SIG-M5 (cell line): ENCODE measurements at regions not wholly inside any gene's neighbourhood (a gene's known extent, or its start where the extent isn't known, plus 50 kb on each side); places are given as distances from the start of the nearest gene placed in this dataset.
"Not testable (repeated sequence)": the region's sequence is repeated elsewhere in the genome, so short reads cannot be mapped to it uniquely, and the experiment has no call there.

ENCODE experiments used
- DNase-seq: peaks from one replicate; lab custom pipeline; 2025; lab: John Stamatoyannopoulos, UW

DNA sequence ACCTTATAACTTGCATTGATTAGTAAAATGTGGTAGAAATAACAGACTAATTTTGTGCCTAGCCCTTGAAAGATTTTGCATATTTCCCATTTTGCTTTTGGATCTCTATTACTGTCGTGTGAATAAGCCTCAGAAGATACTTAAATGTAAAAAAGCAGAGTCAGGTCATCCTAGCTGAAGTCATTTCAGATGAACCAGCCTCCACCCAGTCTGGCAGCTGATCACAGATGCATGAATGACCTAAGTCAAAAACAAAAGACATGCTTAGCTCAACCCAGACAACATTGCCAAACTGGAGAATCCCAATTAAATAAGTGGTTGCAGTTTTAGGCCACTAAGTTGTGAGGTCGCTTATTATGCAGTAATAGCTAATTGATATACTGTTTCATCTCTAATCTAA is 349.9 kb downstream of the C12orf50 start:
- DNase-seq, result no peak

DNA sequence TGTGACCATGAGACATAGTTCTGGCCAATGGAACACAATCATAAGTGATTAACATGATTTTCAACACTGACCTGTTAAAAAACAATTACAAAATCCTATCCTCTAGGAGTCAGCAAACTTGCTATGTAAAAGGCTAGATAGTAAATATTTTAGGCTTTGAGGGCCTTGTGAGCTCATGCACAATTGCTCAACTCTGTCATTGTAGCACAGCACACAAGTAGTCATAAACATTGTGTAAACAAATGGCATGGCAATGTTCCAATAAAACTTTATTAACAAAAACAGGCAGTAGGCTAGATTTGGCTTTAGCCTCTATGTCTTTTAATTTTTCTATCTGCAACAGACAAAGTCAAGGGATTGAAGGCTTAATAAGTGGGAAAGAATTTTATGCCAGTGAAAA is 350.7 kb downstream of the C12orf50 start:
- DNase-seq, result no peak

DNA sequence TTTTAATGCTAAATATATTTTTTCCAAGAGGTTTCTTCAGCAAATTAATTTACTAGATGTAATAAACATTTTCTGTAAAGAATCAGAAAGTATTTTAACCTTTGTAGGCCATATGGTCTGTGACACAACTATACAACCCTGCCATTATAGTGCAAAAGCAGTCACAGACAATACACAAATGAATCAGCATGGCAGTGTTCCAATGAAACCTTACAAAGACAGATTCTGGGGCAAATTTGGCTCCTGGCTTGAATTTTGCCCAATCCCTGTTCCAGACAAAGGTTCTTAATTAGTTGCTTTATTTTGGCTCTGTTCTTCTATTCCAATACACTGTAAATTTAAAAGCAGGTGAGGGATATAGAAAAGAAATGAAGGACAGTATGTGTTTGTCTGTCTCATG is 352.5 kb downstream of the C12orf50 start:
- DNase-seq, result no peak

DNA sequence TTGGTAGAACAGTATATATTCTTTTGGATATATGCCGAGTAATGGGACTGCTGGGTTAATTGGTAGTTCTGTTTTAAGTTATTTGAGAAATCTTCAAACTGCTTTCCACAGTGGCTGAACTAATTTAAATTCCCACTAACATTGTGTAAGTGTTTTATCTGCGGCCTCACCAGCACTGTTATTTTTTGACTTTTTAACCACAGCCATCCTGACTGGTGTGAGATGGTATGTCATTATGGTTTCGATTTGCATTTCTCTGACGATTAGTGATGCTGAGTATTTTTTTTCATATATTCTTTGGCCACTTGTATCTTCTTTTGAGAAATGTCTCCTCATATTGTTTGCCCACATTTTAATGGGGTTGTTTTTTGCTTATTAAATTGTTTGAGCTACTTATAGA is 357.4 kb downstream of the C12orf50 start:
- DNase-seq, result no peak

GRCh38 chr12:87670448-87670847 is 358.8 kb downstream of the C12orf50 start:
- no peak for DNase-seq

GRCh38 chr12:87667378-87667777 is 361.8 kb downstream of the C12orf50 start:
- DNase-seq, result no peak

GRCh38 chr12:87661786-87662377 is 367.3 kb downstream of the C12orf50 start:
- DNase-seq, result no peak

- DNase-seq, result no peak
Measured at GRCh38 chr12:87660987-87661774, 368.0 kb downstream of the C12orf50 start.

DNA sequence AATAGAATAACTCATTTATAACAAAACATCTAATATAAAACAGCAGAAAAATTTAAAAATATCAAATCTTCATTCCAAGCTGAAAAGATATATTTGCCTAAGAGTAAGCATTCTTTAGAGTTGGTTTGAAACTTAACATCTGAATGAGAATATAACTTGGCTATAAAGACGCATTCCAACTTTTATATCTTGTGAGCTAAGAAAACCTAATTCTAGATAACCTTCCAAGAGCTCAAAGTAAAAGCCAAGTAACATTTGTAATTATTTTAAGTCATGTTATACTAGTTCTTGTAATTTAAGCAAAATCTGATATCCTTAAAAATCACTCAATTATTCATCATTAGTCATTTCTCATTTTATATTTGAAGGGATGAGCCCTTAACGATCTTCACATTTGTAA is 368.9 kb downstream of the C12orf50 start:
- DNase-seq, result no peak

DNA sequence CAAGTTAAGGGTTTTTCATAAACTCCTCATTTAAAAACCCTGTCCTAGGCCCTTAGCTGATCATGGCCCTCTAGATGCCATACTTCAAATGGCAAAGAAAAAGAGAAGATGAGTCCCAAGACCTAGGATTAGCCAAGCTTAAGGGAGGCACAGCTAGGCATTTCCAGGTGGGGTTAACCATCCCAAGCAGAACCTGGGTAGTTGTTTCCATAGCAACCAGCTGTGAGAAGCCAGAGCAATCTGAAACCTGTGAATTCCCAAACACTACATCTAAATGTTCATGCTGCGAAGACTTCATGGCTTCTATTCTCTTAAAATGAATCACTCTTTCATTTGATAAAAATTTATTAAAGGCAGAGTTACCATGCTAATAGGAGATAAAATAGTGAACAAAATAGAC is 372.9 kb downstream of the C12orf50 start:
- DNase-seq, result no peak

GRCh38 chr12:87651670-87652425 is 377.4 kb downstream of the C12orf50 start:
- DNase-seq, result no peak

DNA sequence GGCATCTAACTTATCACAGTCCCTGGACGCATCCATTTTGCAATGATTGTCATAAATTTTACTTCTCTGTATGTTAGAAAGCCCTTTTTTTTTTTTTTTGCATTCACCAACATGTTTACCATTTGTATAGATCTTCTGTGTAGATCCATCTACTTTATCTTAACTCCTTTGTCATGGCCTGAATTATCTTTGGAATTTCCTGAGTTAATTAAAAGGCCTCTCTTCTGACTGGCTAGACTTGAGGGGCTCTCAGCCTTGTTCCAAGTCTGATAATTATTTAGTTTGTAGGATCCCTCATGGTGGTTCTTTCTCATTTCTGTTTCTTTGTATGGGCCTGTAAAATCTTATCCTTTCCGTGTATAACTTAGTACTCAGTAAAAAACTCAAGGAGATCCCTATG is 387.0 kb downstream of the C12orf50 start:
- no peak for DNase-seq

DNA sequence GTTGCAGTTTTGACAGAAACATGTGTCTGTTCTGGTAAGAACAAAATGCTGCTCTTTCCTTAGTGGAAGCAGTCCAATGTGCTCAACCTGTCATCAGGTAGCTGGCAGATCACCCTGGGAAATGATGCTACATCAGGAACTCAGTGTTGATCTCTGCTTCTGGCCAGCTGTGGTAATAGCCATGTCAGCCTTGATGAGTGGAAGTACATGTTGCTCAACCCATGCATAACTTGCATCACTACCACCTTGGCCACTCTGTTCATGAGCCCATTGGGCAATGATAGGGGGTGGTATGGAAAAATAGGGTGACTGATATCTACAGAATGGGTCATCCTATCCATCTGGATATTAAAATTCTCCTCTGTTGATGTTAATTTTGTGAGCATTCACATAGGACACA is 411.0 kb downstream of the C12orf50 start:
- no peak for DNase-seq

DNA sequence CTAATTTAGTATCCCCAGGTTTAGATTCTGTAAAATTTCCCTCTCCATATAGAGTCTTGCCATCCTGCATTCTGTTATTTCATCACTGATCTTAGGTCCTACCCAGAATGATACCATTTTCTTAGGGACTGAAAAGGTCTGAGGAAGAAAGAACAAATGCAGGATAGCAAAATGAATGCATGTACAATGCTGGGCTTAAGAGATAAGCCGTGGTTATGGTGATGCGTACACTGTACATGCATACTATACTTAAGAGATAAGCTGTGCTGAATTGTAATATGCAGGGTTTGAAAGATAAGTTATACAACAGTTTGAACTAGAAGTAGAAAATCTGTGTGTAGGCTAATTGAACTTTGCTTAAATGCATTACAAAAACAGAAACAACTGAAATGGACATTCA is 416.2 kb downstream of the C12orf50 start:
- no peak for DNase-seq

GRCh38 chr12:87608321-87608720 is 420.9 kb downstream of the C12orf50 start:
- DNase-seq, result no peak

- DNase-seq, result no peak
Measured at GRCh38 chr12:87603727-87604126, 425.5 kb downstream of the C12orf50 start.

DNA sequence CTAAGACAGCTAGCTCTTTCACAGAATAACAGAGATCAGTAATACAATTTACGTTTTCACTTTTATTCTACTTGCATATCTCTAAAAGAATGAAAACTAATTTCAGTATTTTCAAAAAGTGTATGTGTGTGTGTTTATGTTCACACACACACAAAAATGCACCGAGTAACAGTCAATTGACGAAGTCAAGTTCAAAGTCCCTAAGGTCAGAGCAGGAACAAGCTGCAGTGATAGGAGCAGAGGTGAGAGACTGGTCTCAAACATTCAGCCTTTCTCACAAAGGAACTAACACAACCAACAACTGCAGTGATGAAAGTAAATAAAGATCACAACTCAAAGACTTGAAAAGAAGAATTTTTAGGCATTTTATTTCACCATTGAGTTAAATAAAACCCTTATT is 429.7 kb downstream of the C12orf50 start:
- no peak for DNase-seq

DNA sequence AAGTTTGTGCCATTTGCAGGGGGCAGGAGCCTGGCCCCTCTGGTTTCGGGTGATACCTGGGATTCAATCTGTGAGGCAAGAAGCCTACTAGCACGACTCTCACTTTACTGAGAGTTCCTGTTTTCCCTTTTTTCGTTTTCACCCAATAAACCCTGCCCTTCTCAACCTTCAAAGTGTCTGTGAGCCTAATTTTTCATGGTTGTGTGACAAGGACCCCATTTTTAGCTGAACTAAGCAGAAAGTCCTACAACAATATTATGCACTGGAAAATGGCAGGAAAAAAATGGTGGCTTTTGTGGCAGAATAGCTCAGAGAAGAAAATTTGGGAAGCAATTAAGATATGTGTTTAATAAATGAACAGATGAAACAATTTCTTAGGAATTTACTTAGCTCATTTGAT is 432.1 kb downstream of the C12orf50 start:
- no peak for DNase-seq

GRCh38 chr12:87596636-87597035 is 432.6 kb downstream of the C12orf50 start:
- DNase-seq, result no peak

- DNase-seq, result no peak
Measured at GRCh38 chr12:87596134-87596533, 433.1 kb downstream of the C12orf50 start.

DNA sequence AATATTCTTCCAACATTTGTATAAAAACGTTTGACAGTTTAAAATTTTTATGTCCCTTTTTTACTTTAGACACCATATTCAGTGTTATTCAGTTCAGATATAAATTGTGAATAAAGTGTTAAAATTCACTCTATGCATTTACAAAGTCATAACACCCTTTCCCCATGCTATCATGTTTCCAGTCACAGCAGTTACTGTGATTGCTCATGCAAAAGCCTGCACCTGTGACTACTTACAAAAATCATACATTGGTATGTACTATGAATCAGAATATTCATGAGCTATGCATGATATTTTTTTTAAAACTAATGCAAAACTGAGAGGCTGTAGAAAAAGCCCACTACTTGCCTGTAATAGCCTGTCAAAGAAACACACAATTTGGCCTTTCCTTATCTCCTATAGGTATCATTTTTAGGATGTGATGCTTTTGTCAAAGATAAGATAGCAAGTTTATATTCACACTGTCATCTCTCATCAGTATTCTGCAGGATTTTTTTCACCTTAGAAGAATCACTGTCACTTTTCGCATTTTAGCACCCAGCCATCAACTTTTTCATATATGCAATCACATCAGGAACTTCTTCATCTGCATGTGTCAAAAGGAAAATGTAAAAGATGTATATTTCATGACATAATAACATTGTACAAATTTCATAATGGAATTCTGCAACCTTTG is 443.2 kb downstream of the C12orf50 start:
- no peak for DNase-seq

GRCh38 chr12:87579091-87579490 is 450.1 kb downstream of the C12orf50 start:
- not testable (repeated sequence) for DNase-seq

DNA sequence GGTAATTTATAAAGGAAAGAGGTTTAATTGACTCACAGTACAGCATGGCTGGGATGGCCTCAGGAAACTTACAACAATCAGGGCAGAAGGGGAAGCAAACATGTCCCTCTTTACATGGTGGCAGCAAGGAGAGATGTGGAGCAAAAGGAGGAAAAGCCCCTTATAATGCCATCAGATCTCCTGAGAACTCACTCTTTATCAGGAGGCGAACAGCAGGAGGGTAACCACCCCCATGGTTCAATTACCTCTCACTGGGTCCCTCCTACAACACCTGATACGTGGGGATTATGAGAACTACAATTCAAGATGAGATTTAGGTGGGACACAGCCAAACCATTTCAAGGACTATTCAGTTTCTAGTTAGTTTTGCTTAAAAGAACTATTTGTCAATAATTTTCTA is 453.3 kb downstream of the C12orf50 start:
- no peak for DNase-seq
